ENCODE measurements at regions not wholly inside any gene's neighbourhood (a gene's known extent, or its start where the extent isn't known, plus 50 kb on each side); places are given as distances from the start of the nearest gene placed in this dataset.

DNA sequence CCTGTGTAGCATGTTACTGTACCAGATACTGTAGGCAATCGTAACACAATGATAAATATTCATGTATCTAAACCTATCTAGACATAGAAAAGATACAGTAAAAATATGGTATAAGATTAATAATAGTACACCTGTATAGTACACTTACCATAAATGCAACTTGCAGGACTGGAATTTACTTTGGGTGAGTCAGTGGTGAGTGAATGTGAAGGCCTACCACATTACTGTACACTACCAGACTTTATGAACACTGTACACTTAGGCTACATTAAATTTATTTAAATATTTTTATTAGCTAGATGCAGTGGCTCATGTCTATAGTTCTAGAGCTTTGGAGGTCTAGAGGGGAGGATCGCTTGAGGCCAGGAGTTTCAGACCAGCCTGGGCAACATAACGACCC lies 186.6 kb upstream of the ROPN1 start:
- no peak for DNase-seq (ENCODE audit: low spot score)
- in situ Hi-C loops (cut with MboI; ENCODE audit: low sequenced_read_pairs, unreplicated experiment): no loop called here
- TF ChIP-seq, protein P1, sequence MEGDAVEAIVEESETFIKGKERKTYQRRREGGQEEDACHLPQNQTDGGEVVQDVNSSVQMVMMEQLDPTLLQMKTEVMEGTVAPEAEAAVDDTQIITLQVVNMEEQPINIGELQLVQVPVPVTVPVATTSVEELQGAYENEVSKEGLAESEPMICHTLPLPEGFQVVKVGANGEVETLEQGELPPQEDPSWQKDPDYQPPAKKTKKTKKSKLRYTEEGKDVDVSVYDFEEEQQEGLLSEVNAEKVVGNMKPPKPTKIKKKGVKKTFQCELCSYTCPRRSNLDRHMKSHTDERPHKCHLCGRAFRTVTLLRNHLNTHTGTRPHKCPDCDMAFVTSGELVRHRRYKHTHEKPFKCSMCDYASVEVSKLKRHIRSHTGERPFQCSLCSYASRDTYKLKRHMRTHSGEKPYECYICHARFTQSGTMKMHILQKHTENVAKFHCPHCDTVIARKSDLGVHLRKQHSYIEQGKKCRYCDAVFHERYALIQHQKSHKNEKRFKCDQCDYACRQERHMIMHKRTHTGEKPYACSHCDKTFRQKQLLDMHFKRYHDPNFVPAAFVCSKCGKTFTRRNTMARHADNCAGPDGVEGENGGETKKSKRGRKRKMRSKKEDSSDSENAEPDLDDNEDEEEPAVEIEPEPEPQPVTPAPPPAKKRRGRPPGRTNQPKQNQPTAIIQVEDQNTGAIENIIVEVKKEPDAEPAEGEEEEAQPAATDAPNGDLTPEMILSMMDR (IDR thresholded peaks at IDR 0.05; ENCODE audit: borderline replicate concordance, control extremely low read depth, extremely low read depth, insufficient read depth, missing control alignments): no peak

DNA sequence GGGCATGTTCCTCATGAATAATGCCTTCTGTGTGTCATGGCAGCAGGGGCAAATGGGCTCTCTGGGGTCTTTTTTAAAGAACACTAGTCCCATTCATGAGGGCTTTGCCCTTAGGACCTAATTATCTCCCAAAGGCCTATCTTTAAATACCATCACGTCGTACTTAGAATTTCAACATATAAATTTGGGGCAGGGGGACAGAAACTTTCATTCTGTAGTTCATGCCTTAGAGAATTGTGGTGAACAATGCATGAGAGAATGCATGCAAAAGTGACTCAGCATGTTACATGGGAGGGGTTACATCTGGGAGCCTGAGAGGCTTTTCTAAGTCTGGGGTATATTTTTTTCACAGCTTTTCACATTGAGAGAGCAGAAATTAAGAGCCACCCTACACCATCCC lies 208.5 kb upstream of the ROPN1 start:
- no peak for DNase-seq (ENCODE audit: low spot score)
- in situ Hi-C loops (cut with MboI; ENCODE audit: low sequenced_read_pairs, unreplicated experiment): no loop called here
- TF ChIP-seq, protein P1 (IDR thresholded peaks at IDR 0.05; ENCODE audit: borderline replicate concordance, control extremely low read depth, extremely low read depth, insufficient read depth, missing control alignments): no peak

DNA sequence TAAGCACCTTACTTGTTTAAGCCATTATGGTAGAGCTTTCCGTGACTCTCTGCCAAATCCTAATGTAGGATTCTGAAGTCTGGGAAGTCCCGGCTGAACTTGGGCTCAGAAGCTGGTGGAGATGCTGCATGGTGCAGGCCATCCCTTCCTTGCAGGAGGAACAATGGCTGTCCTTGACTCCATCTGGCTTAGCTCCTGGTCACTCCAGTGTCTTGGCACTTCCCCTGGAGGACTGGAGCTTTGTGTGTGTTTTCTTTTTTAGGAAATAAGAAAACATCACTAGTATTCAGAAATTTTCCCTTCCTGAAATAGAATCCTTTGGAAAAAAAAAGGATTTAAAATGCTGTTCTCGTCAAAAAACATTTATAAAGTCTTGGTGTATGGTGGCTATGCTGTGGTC lies 209.3 kb upstream of the ROPN1 start:
- no peak for DNase-seq (ENCODE audit: low spot score)
- in situ Hi-C loops (cut with MboI; ENCODE audit: low sequenced_read_pairs, unreplicated experiment): no loop called here
- TF ChIP-seq, protein P1 (IDR thresholded peaks at IDR 0.05; ENCODE audit: borderline replicate concordance, control extremely low read depth, extremely low read depth, insufficient read depth, missing control alignments): no peak

DNA sequence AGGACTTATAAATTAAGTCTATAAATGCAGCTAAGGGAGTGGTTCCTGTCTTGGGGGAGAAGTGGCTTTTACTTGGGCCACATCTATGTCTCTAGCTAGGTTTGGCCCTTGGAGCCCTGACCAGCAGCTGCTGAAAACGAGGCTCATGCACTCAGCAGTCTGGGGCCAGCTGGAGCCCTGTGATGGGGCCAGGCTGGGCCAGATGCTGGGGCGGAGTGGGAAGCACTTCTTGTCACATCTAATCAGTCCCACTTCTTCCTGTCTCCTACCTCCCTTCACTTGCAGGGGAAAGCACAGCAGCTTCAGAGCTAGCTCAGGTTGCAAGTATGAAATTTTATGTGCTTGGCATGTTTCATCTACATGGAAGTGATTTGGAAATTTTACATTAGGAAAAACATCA lies 209.9 kb upstream of the ROPN1 start:
- in situ Hi-C loops (cut with MboI; ENCODE audit: low sequenced_read_pairs, unreplicated experiment): no loop called here
- no peak for DNase-seq (ENCODE audit: low spot score)
- TF ChIP-seq, protein P1 (IDR thresholded peaks at IDR 0.05; ENCODE audit: borderline replicate concordance, control extremely low read depth, extremely low read depth, insufficient read depth, missing control alignments): no peak

DNA sequence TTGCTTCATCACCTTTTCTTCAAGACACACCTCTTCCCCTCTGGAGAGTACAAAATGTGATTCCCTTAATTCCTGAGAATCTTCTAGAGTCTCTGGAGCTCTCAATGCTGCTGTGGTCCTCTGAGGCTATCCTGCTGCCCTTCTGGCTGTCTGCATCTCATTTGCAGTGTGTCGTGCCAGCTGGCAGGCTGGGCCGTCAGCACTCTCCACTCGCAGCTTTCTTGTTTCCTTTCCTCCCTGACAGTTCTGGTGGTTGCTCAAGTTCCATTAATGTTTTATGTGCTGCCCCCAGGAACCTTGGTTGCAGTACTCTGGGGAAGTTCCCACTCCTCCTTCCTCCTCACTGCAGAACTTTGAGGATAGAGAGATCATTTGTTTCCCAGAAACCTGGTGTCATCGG lies 210.8 kb upstream of the ROPN1 start:
- no peak for DNase-seq (ENCODE audit: low spot score)
- in situ Hi-C loops (cut with MboI; ENCODE audit: low sequenced_read_pairs, unreplicated experiment): no loop called here
- TF ChIP-seq, protein P1 (IDR thresholded peaks at IDR 0.05; ENCODE audit: borderline replicate concordance, control extremely low read depth, extremely low read depth, insufficient read depth, missing control alignments): no peak

DNA sequence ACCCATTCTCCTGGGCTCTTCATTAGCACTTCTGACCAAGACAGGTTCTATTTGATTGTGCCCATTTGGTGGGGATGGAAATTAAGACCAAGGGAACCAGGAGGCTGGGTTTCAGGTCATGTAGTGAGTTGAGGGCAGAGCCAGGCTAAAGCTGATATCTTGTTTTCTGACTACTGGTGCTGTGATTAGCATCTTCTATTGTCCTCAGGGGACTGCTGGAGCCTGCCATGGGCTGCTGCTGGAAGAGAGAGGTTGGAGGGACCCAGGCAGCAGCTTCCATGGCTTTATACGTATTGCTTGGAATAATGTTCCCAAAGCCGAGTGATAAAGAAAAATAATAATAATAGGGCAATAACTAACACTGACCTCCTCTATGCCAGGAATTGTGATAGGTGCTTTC lies 211.4 kb upstream of the ROPN1 start:
- no peak for DNase-seq (ENCODE audit: low spot score)

More for the DNA sequence above, 211.4 kb upstream of the ROPN1 start:
- TF ChIP-seq, protein P1 (IDR thresholded peaks at IDR 0.05; ENCODE audit: borderline replicate concordance, control extremely low read depth, extremely low read depth, insufficient read depth, missing control alignments): no peak
- in situ Hi-C loops (cut with MboI; ENCODE audit: low sequenced_read_pairs, unreplicated experiment): no loop called here

All from GM13976 (cell line).